ENCODE measurements at regions not wholly inside any gene's neighbourhood (a gene's known extent, or its start where the extent isn't known, plus 50 kb on each side); places are given as distances from the start of the nearest gene placed in this dataset.
"Not testable (repeated sequence)": the region's sequence is repeated elsewhere in the genome, so short reads cannot be mapped to it uniquely, and the experiment has no call there.

- DNase-seq (ENCODE audit: low read depth) = no peak
Measured at GRCh38 chr12:13440844-13441243, 244.3 kb downstream of the EMP1 start.

- DNase-seq (ENCODE audit: low read depth) = no peak
Measured at GRCh38 chr12:13437541-13437940, 241.0 kb downstream of the EMP1 start.

GRCh38 chr12:13436696-13437391 is 240.3 kb downstream of the EMP1 start:
- peak; percentile 88 for DNase-seq (ENCODE audit: low read depth)

DNA sequence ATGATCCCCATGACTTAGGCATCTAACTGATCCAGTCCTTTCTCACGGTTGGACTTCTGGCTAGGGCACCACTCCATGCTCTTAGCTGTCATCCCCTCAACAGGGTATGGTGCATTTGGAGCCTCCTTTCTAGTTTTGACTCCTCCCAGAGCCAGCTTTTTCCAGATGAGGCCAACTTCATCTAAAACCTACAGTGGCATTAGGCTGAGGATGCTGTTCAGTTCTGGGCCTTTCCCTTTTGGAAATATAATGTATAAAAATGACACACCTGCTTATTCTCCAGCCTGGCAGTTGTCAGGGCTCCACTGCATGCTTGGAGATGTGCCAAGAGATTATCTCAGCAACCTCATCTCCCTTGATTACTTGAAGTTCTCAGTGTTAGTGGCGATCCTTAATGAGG is 239.7 kb downstream of the EMP1 start:
- no peak for DNase-seq (ENCODE audit: low read depth)

DNA sequence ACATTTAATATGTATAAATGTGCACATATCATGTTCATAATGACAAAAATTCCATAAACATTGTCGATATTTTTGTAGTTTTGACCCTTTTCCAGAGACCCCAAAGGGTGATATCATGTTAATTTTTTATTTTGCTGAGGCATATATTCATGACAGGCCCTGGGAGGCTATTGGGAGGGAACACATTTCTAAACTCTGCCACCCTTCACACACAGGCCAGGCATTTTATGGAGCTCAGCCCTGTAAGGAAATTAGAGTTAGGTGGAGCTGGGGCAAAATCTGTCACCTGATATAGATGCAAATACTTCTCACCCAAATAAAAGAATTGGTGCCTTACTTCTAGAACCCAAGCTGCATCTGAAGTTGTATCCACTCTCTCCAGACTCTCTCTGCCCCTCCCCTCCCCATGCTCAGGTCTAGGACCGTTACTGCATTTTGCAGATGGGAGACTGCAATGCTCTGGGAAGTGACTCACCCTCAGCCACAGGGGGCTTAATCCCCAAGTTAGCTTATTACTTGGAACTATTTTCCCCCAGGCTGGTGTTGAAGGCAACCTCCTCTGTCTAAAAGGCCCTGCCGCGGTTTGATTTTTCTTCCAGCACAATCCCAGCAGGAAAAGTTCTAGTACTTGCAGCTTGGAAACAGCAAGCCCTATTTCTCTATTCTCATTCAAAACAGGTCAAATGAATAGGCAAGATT is 238.9 kb downstream of the EMP1 start:
- DNase-seq (ENCODE audit: low read depth) = no peak

DNA sequence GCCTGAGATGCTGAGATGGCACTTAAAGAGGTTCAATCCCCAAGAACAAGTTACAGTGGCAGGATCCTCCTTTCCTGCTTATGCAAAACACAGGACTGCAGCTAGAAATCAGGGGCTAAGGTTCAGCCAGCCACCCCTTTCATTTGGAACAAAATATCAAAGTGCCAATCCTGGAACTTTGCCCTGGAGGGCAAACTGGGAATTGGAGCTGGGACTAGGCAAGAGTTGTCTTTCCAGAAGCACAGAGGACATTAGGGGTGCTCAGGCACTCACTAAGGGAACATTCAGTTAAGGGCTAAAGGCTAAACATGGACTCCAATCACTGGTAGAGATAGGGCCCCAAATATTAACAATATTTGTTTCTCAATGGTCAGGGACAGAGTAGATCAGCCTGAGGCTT is 237.2 kb downstream of the EMP1 start:
- no peak for DNase-seq (ENCODE audit: low read depth)

- no peak for DNase-seq (ENCODE audit: low read depth)
Measured at GRCh38 chr12:13431041-13431440, 234.5 kb downstream of the EMP1 start.

- no peak for DNase-seq (ENCODE audit: low read depth)
Measured at GRCh38 chr12:13428538-13429265, 232.2 kb downstream of the EMP1 start.

DNA sequence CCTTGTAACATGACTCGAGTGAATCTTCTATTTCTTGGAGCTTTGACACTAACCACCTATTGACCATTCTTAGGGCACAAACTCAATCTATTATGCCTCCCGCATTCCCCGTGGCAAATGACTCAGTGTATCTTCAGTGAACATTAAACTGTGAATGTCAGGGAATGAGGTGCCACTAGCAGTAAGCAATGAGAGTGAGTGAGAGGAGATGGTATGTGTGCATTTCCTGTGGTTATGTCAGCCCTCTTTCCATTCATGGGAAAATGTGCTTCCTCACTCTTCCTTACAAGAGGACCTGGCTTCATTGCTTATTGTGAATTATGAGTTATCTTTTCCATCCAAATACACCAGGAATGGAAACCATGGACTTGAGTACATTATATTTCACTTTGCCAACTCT is 229.2 kb downstream of the EMP1 start:
- DNase-seq (ENCODE audit: low read depth) = peak; percentile 86

- no peak for DNase-seq (ENCODE audit: low read depth)
Measured at GRCh38 chr12:13422291-13422690, 225.8 kb downstream of the EMP1 start.

- DNase-seq (ENCODE audit: low read depth) = no peak
Measured at GRCh38 chr12:13417516-13417915, 221.0 kb downstream of the EMP1 start.

GRCh38 chr12:13411287-13411686 is 214.8 kb downstream of the EMP1 start:
- no peak for DNase-seq (ENCODE audit: low read depth)

DNA sequence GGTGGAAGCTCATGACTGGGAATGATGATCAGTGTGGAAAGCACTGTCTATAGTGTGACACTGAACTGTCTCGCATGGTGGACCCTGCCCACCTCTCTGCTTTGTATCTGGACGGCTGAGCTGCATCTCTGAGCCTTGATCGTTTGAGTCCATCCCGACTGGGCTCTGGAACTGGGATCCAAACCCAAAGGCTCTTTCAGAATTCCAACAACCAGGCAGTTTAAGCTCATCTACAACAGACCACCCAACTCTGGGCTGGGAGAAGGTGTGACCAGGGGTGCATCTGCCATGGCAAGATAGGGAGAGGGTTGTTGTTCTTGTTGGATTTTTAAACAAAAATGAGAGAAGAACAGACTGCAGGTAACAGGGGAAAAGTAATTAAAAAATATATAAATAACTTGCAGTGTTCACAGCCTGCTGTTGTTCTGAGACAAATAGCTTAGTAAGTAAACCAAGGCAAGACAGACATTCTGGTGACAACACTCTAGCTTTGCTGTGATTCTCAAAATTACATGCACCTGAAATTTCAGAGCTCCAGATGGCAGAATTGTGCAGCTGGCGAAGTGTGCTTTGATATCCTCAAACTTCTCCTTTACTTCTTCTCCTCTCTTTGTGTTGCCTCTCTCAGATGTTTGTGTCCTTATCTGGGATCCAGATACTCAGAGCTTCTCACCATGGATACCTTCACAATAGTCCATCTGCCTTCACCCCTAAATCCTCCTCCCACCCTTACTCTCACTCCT is 209.6 kb downstream of the EMP1 start:
- no peak for DNase-seq (ENCODE audit: low read depth)

- no peak for DNase-seq (ENCODE audit: low read depth)
Measured at GRCh38 chr12:13404631-13405473, 208.3 kb downstream of the EMP1 start.

GRCh38 chr12:13404111-13404628 is 207.6 kb downstream of the EMP1 start:
- no peak for DNase-seq (ENCODE audit: low read depth)

GRCh38 chr12:13391375-13391774 is 194.8 kb downstream of the EMP1 start:
- not testable (repeated sequence) for DNase-seq (ENCODE audit: low read depth)

GRCh38 chr12:13390918-13391317 is 194.4 kb downstream of the EMP1 start:
- DNase-seq (ENCODE audit: low read depth) = no peak

DNA sequence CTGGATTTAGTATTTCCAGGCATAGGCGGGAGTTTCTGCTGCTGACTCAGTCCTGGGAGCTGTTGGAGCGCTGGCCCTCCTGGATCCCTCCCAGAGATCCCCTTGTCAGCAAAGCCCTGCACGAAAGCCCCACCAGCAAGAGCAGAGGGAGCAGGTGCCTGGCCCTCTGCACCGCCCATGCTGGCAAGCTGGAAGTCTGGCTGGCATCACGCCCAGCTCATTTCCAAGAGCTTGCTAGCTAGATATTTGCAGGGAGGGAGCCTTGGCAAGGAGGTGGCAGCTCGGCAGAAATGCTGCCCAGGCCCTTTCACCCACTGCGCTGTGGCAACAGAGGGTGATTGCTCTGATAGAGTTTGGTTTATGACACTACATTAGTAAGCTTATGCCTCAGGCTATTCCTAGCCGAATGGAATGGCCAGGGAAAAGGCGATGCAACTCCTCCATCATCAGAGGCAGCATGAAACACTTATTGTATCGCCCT is 193.9 kb downstream of the EMP1 start:
- peak; percentile 26 for DNase-seq (ENCODE audit: low read depth)

DNA sequence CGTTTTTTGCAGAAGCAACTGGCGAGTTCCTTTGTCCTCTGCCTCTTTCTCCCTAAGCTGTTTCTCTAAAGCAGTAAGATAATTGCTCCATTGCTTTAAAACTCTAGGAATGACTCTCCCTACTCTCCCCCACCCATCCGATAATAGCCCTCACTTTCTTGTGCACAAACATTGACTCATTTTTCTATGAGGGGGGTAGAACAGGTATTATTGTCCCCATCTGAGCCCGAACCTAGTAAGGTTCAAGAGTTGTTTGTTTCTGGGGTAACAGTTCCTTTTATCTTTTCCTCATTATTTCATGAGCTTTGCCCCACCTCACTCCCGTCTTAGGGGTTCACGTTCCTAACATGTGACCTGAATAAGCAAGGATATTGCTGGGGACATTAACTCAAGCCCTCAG is 190.6 kb downstream of the EMP1 start:
- no peak for DNase-seq (ENCODE audit: low read depth)

DNA sequence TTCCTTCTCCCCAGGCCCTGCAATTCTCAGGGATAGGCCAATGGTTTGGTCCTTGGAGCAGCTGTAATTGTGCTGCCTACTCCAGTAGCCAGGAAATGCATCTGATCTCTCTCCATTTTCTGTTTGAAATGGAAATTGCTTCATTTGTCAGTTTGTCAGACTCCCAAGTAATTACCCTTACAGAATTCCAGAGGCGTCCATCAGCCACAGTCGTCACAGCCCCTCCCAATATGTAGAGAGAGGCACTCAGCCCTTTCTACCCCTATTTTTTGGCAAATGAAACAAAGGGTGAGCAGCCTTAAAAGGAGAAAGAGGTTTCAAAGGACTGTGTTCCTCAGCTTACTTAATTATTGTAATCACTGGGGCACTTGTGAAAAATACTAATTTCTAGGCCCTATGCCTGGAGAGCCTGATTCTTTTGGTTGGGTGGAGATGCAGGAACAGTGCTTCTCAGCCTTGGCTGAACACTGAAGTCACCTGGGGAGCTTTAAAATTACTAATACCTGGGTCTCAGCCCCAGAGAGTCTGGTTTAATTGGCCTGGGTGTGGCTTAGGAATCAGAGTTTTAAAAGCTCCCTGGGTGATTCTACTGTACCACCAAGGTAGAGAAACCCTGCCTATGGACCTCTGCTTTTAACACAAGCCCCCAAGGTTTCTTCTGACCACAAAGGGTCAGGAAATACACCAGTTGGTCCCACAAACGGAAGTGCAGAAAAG is 190.0 kb downstream of the EMP1 start:
- DNase-seq (ENCODE audit: low read depth) = no peak
